Stimulated activated CD8-positive, alpha-beta memory T cell treated with anti-CD3 and anti-CD28 coated beads, Interleukin-2, amount 100 ng/mL, for 1 hour (primary cell): ENCODE measurements at regions not wholly inside any gene's neighbourhood (a gene's known extent, or its start where the extent isn't known, plus 50 kb on each side); places are given as distances from the start of the nearest gene placed in this dataset.
"Not testable (repeated sequence)": the region's sequence is repeated elsewhere in the genome, so short reads cannot be mapped to it uniquely, and the experiment has no call there.

ENCODE experiments used
- DNase-seq, 2 donors: peaks; one replicate each; pipeline ENCODE4 v3.0.0-alpha.2; 2020; ENCODE audit warnings: low read depth in 2 of 2

DNA sequence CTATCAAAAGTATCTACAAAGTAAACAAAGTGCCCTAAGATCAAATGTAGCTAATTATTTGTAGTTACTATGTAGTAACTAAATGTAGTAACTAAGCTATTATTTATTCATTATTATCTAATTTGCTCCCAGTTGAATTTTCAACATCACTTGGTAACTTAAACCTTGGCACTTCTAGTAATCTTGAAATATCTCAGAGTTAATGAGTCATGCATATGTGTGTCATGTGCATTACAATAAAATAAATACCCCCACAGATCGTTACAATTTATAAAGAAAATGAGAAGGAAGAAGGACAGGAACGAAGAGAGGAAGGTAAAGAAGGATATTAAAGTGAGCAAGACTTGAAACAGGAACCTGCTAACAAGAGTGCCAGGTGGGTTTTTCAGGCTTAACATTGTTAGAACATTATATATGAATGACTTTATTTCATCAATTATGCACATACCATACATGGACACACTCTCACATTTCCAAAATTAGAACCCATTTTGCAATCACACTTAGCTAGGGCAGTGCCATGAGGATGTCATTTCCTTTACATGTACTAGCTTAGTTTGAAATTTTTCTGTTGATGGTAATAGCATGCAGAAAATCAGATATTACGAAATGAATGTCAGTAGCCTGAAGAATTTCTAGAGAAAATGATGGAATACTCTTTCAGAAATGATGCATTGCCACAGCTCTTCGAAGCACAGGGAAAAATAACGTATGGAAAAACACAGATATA lies 1670.4 kb upstream of the AGA start:
- no peak for DNase-seq

DNA sequence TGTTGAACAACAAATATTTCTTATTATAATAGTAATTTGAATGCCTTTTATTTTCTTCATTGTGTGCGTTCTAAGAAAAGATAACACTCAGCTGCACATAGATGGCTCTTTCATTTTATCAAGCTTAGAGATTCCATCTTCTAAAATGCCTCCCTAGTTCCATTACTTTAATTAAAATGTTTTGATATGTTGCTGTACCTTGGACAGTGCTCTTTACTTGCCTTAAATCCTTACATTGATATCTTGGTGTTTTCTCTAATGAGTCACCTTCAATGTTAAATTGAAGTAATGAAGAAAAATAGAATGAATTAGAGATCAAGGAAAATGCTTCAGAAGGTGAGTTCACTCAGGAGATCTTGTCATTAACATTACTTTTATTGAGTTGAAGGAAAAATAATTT lies 1672.4 kb upstream of the AGA start:
- DNase-seq, result no peak

DNA sequence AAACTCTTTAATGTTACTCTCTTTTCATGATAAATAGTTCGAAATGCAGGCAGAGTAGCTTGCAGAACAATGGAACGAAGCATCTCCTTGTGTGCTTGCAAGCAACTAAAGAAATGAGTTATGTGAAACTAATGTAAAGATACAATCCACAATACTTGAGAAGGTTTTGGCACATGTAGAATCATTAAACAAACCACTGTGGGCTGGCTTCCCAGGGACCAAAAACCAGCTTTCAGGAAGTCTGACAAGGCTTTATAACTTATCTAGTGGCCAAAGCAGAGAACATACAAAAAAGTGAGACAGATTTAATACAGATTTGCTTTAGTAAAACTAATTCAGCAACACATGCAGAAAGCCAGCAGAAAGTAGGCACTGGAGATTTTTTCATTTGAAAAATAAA lies 1673.8 kb upstream of the AGA start:
- no peak for DNase-seq

GRCh38 chr4:179116581-179116980 lies 1674.3 kb upstream of the AGA start:
- no peak for DNase-seq

- DNase-seq, result no peak
Measured at GRCh38 chr4:179123084-179123483, 1680.8 kb upstream of the AGA start.

- DNase-seq, result no peak
Measured at GRCh38 chr4:179124419-179124818, 1682.2 kb upstream of the AGA start.

DNA sequence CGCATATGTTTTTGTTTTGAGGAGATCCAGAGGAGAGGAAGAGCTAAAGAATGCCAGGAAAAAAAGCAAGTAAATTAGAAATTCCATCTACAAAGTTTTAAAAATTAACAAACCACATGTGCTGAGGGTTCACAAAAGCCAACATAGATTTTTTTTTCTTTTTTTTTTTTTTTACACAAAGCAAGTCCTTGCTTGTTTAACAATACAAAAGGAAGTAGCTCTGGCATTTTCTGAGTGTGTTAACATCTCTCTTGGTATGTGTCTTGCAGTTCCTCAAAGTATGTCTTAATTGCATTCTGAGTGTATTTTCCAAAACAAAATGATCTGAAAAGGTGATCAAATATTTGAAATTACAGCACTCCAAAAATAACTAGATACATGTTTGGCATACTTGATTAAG lies 1682.7 kb upstream of the AGA start:
- DNase-seq, result no peak

GRCh38 chr4:179125870-179126269 lies 1683.6 kb upstream of the AGA start:
- DNase-seq, result no peak

DNA sequence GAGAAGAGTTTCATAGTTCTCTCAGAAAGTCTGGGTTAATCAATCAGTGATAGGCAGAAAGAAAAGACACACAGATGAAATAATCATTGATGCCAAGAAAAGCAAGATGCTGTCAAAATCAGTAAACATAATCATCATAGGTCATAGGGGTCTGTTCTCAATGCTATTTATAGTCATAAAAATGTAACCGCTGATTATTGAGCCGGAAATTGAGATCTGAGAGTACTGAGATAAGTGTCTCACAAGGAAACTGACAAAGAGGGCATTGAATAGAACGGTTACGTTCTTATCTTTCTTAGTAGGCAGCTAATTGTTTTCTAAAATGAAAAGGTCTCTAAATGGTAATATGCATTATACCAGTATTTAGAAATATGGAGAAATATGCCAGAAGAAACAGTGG lies 1686.1 kb upstream of the AGA start:
- DNase-seq, result no peak

GRCh38 chr4:179130122-179130714 lies 1688.0 kb upstream of the AGA start:
- no peak for DNase-seq

- no peak for DNase-seq
Measured at GRCh38 chr4:179145746-179146525, 1703.7 kb upstream of the AGA start.

- no peak for DNase-seq
Measured at GRCh38 chr4:179151770-179152169, 1709.5 kb upstream of the AGA start.

- DNase-seq, result no peak
Measured at GRCh38 chr4:179163147-179163546, 1720.9 kb upstream of the AGA start.

- DNase-seq, result no peak
Measured at GRCh38 chr4:179164267-179164999, 1722.2 kb upstream of the AGA start.

GRCh38 chr4:179165000-179165738 lies 1722.9 kb upstream of the AGA start:
- no peak for DNase-seq

DNA sequence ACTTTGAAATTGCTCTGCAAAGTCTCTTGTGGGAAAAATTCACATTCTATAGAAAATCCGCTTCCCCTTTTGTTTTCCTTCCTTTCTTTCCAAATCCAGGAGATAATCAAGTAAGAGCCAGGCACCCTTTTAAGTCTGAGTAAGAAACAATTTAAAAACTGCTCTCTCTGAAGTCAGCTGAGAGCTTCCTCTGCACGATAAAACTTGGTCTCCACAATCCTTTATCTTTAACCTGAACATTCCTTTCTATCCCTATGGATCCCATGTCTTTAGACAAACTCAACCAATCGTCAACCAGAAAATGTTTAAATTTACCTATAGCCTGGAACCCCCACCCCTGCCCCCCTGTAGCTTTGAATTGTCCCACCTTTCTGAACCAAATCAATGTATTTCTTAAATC lies 1723.6 kb upstream of the AGA start:
- DNase-seq, result no peak

DNA sequence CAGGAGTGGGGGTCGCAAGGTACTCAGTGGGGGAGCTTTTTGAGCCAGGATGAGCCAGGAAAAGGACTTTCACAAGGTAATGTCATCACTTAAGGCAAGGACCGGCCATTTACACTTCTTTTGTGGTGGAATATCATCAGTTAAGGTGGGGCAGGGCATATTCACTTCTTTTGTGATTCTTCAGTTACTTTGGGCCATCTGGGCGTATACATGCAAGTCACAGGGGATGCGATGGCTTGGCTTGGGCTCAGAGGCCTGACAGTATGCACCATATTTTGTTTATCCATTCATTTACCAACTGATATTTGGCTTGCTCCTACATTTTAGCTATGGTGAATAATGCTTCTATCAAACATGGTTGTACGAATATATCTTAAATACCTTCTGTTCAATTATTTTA lies 1728.1 kb upstream of the AGA start:
- DNase-seq, result not testable (repeated sequence)

- DNase-seq, result no peak
Measured at GRCh38 chr4:179182741-179183140, 1740.5 kb upstream of the AGA start.

DNA sequence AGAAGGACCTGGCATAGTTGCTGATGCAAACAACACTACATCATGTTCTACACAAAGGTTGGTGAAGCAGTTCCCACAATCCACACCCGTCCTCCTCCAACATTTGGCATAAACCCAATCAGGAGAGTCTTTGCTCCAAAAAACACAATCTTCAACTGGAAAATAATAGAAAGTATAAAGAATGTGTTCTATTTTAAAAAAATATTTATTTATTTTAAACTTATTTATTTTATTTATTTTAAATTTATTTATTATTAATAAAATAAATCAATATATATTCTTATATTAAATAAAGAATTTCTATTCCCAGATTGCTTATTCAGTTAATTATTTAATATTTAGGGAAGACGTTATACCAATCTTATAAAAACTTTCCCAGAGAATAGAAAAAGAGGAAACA lies 1753.7 kb upstream of the AGA start:
- no peak for DNase-seq

DNA sequence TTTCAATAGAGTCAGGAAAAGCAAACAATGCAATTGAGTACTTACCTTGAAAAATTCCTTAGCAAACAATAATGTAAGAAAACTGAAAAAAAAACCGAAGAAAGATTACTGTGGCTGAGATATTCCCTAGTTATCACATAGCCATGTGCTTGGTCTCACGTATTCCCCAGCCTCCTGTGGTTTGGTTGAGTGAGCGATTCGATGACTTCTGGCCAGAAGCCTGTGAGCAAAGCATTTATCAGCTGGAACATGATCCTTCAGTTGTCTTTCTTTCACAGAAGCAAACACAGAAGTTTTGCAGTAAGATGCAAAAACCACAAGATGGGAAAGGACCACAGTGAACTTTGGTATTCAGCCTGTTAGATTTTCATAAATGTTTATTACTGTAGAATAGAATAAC lies 1754.3 kb upstream of the AGA start:
- DNase-seq, result no peak

DNA sequence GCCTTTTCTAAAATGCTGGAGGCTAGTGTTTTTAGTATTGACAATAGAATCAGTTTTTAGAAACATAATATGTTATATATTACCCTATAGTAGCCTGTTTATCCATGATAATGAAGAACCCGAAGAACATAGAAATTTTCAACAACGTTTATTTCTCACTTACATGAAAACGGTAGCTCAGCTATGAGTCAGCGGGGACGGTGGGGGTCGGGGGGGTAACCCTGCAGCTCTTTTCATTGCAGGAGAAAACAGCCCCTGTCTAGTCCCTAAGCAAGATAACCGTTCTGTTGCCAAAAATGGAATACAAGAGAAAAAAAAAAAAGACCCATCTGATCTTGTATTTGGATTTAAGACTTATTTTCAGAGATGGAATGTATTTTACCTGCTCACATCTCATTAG lies 1758.4 kb upstream of the AGA start:
- no peak for DNase-seq

DNA sequence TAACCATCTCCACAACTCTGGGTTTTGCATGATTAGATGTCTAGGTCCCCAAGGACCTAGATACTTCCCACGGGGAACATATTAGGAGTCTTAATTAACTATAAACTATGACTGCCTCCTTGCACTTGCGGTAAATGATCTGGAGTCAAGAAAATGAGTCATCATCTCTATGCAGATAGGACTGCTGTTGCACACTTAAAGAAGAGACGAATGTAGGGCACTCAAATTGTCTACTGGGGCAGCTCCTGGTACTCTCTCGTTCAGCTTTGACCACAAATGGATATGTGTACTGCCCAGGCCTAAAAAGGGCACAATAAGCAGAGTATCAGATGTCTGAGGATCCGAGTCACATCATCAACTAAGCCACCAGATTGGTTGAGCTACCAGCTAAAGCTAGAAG lies 1783.4 kb upstream of the AGA start:
- no peak for DNase-seq
